GM23248 (cell line): ENCODE measurements at regions not wholly inside any gene's neighbourhood (a gene's known extent, or its start where the extent isn't known, plus 50 kb on each side); places are given as distances from the start of the nearest gene placed in this dataset.
"Not testable (repeated sequence)": the region's sequence is repeated elsewhere in the genome, so short reads cannot be mapped to it uniquely, and the experiment has no call there.

Experiments
- DNase-seq: peaks from one replicate; pipeline ENCODE4 v3.0.0-alpha.2; 2015
- H2AFZ ChIP-seq: fragments of 200-600 bp; sonication (generic); 2 replicates; pipeline ENCODE4 v1.6.1; 2016; ENCODE audit warnings: antibody characterized with exemption
- H3F3A ChIP-seq: fragments of 200-600 bp; sonication (generic); 2 replicates; pipeline ENCODE4 v1.6.1; 2016; ENCODE audit warnings: mild to moderate bottlenecking, antibody characterized with exemption, mixed run types; ENCODE audit not compliant: insufficient read depth
- H3K27ac ChIP-seq: fragments of 200-600 bp; sonication (generic); 2 replicates; pipeline ENCODE4 v1.5.1; 2016; ENCODE audit warnings: mild to moderate bottlenecking
- H3K27me3 ChIP-seq: fragments of 200-600 bp; sonication (generic); replicated peaks from 2 replicates; pipeline ENCODE4 v1.6.1; 2016; ENCODE audit warnings: mild to moderate bottlenecking; ENCODE audit not compliant: insufficient read depth
- H3K36me3 ChIP-seq: fragments of 200-600 bp; sonication (generic); 2 replicates; pipeline ENCODE4 v1.6.1; 2016; ENCODE audit warnings: low read depth, mild to moderate bottlenecking
- H3K4me1 ChIP-seq: fragments of 200-600 bp; sonication (generic); 2 replicates; pipeline ENCODE4 v1.6.1; 2016; ENCODE audit warnings: mild to moderate bottlenecking; ENCODE audit not compliant: insufficient read depth
- H3K4me2 ChIP-seq: fragments of 200-600 bp; sonication (generic); one replicate; pipeline ENCODE4 v1.6.1; 2016; ENCODE audit warnings: mild to moderate bottlenecking; ENCODE audit not compliant: unreplicated experiment
- H3K4me3 ChIP-seq: fragments of 200-600 bp; sonication (generic); 2 replicates; pipeline ENCODE4 v1.5.1; 2016; ENCODE audit warnings: mild to moderate bottlenecking
- H3K79me2 ChIP-seq: fragments of 200-600 bp; sonication (generic); 2 replicates; pipeline ENCODE4 v1.6.1; 2016; ENCODE audit warnings: mild to moderate bottlenecking; ENCODE audit not compliant: insufficient read depth
- H3K9ac ChIP-seq: fragments of 200-600 bp; sonication (generic); 2 replicates; pipeline ENCODE4 v1.6.1; 2016; ENCODE audit warnings: mild to moderate bottlenecking
- H3K9me2 ChIP-seq: fragments of 200-600 bp; sonication (generic); 2 replicates; pipeline ENCODE4 v1.6.1; 2016; ENCODE audit warnings: mixed run types, mild to moderate bottlenecking, moderate library complexity; ENCODE audit not compliant: insufficient read depth
- H3K9me3 ChIP-seq: fragments of 200-600 bp; sonication (generic); one replicate; pipeline ENCODE4 v1.6.1; 2017; ENCODE audit warnings: low read depth
- H4K20me1 ChIP-seq: fragments of 200-600 bp; sonication (generic); 2 replicates; pipeline ENCODE4 v1.6.0; 2016; ENCODE audit not compliant: insufficient read depth
- WGBS, 2 experiments: methylation state at CpG; one replicate each; pipeline ENCODE4 v1.1.6; 2015 to 2017; ENCODE audit warnings: low lambda C conversion rate in 2 of 2, low coverage in 1 of 2; ENCODE audit errors: missing lambda C conversion rate in 2 of 2; 5-methylcytosine and 5-hydroxymethylcytosine counted together
- in situ Hi-C: fragments of 300-500 bp; cut with MboI; formaldehyde crosslinking; loops from 2 replicates; pipeline ENCODE4 v1.15.0; 2020

GRCh38 chr9:65566018-65566417 lies 109.7 kb upstream of the ZNG1E start:
- H3K36me3 ChIP-seq, H3K27ac ChIP-seq, H3K9me3 ChIP-seq, H3K4me1 ChIP-seq, H4K20me1 ChIP-seq, in situ Hi-C loops, H3K4me3 ChIP-seq, H3K4me2 ChIP-seq, DNase-seq, H3K9ac ChIP-seq, H3K27me3 ChIP-seq, H3K9me2 ChIP-seq, H2AFZ ChIP-seq, H3F3A ChIP-seq, H3K79me2 ChIP-seq: not testable (repeated sequence)
- 21 to 25% methylated on average over 13 to 18 of the region's 20 CpGs for WGBS, 2 experiments

- H3K4me3 ChIP-seq, H3K27me3 ChIP-seq, DNase-seq, H3K9me2 ChIP-seq, H4K20me1 ChIP-seq, H2AFZ ChIP-seq, H3K4me1 ChIP-seq, H3K9me3 ChIP-seq, in situ Hi-C loops, H3K9ac ChIP-seq, H3K4me2 ChIP-seq, H3K36me3 ChIP-seq, H3F3A ChIP-seq, H3K27ac ChIP-seq, H3K79me2 ChIP-seq: not testable (repeated sequence)
- WGBS, 2 experiments, result 41 to 44% methylated on average over 8 of the region's 15 CpGs
These were observed 156.7 kb upstream of the ZNG1E start for GRCh38 chr9:65519018-65519417.

GRCh38 chr9:65514465-65514864 lies 161.3 kb upstream of the ZNG1E start:
- DNase-seq, H3K4me2 ChIP-seq, H4K20me1 ChIP-seq, H3K4me3 ChIP-seq, H3K36me3 ChIP-seq, H3K79me2 ChIP-seq, H3K9me2 ChIP-seq, H3K27me3 ChIP-seq, H3K27ac ChIP-seq, H3K9me3 ChIP-seq, in situ Hi-C loops, H3F3A ChIP-seq, H2AFZ ChIP-seq, H3K4me1 ChIP-seq, H3K9ac ChIP-seq: not testable (repeated sequence)
- WGBS, 2 experiments, result 62 to 63% methylated on average over 12 of the region's 12 CpGs

- H3K4me1 ChIP-seq, H3K9me2 ChIP-seq, H3K9ac ChIP-seq, DNase-seq, H3K27me3 ChIP-seq, H3K36me3 ChIP-seq, H4K20me1 ChIP-seq, H3K4me2 ChIP-seq, in situ Hi-C loops, H2AFZ ChIP-seq, H3K27ac ChIP-seq, H3K79me2 ChIP-seq, H3K9me3 ChIP-seq, H3K4me3 ChIP-seq, H3F3A ChIP-seq: not testable (repeated sequence)
These were observed 167.8 kb upstream of the ZNG1E start for GRCh38 chr9:65507897-65508296.

GRCh38 chr9:65504686-65505085 lies 171.0 kb upstream of the ZNG1E start:
- H4K20me1 ChIP-seq, H3K36me3 ChIP-seq, H3K4me2 ChIP-seq, H3K9me2 ChIP-seq, H3K9me3 ChIP-seq, H3K79me2 ChIP-seq, H3K4me3 ChIP-seq, H2AFZ ChIP-seq, H3K4me1 ChIP-seq, H3F3A ChIP-seq, in situ Hi-C loops, H3K9ac ChIP-seq, DNase-seq, H3K27ac ChIP-seq, H3K27me3 ChIP-seq: not testable (repeated sequence)
- 38 to 39% methylated on average over 6 of the region's 7 CpGs for WGBS, 2 experiments

GRCh38 chr9:65503696-65504095 lies 172.0 kb upstream of the ZNG1E start:
- in situ Hi-C loops, H3K9ac ChIP-seq: not testable (repeated sequence)

GRCh38 chr9:65482890-65483289 lies 192.8 kb upstream of the ZNG1E start:
- H3K36me3 ChIP-seq, H3K9ac ChIP-seq, H3K79me2 ChIP-seq, H3K4me3 ChIP-seq, DNase-seq, H3K4me2 ChIP-seq, H3K9me3 ChIP-seq, H3K27me3 ChIP-seq, H3F3A ChIP-seq, H3K9me2 ChIP-seq, H4K20me1 ChIP-seq, H2AFZ ChIP-seq, H3K27ac ChIP-seq, in situ Hi-C loops, H3K4me1 ChIP-seq: not testable (repeated sequence)
- WGBS, 2 experiments, result 43 to 46% methylated on average over 13 of the region's 13 CpGs

More at GRCh38 chr9:65503696-65504095, 172.0 kb upstream of the ZNG1E start:
- not testable (repeated sequence) for H3K4me2 ChIP-seq, H3K79me2 ChIP-seq, H4K20me1 ChIP-seq, H3K27ac ChIP-seq, H3K4me3 ChIP-seq, H3K9me3 ChIP-seq, H3K9me2 ChIP-seq, H3K36me3 ChIP-seq, DNase-seq, H3K4me1 ChIP-seq, H2AFZ ChIP-seq, H3F3A ChIP-seq, H3K27me3 ChIP-seq
- 76 to 78% methylated on average over 14 to 16 of the region's 16 CpGs for WGBS, 2 experiments

GRCh38 chr9:65481291-65481690 lies 194.4 kb upstream of the ZNG1E start:
- H3K36me3 ChIP-seq, in situ Hi-C loops, H3F3A ChIP-seq, H3K4me1 ChIP-seq, H3K9ac ChIP-seq, H3K9me3 ChIP-seq, DNase-seq, H3K27ac ChIP-seq, H2AFZ ChIP-seq, H3K79me2 ChIP-seq, H3K9me2 ChIP-seq, H4K20me1 ChIP-seq, H3K4me3 ChIP-seq, H3K4me2 ChIP-seq, H3K27me3 ChIP-seq: not testable (repeated sequence)
- 50% methylated on average over 10 of the region's 10 CpGs for WGBS, 2 experiments
